Peyer's patch (tissue), 4 donors: ENCODE measurements at regions not wholly inside any gene's neighbourhood (a gene's known extent, or its start where the extent isn't known, plus 50 kb on each side); places are given as distances from the start of the nearest gene placed in this dataset.
"Not testable (repeated sequence)": the region's sequence is repeated elsewhere in the genome, so short reads cannot be mapped to it uniquely, and the experiment has no call there.

Experiments
- POLR2A ChIP-seq, 2 donors: fragments of 450-650 bp; IDR thresholded peaks; one replicate each; pipeline ENCODE4 v1.5.1; 2017; ENCODE audit warnings: antibody characterized with exemption in 2 of 2, mild to moderate bottlenecking in 2 of 2, moderate library complexity in 2 of 2
- TF ChIP-seq, protein P1 (sequence below), 6 experiments: fragments of 450-650 bp in 4 of 6; fragments of 200-600 bp in 2 of 6; sonication (generic) in 1 of 6; IDR thresholded peaks; one replicate each; pipeline ENCODE4 v1.5.1; 2017 to 2019; ENCODE audit warnings: antibody characterized with exemption in 6 of 6, mild to moderate bottlenecking in 3 of 6, moderate library complexity in 1 of 6

DNA sequence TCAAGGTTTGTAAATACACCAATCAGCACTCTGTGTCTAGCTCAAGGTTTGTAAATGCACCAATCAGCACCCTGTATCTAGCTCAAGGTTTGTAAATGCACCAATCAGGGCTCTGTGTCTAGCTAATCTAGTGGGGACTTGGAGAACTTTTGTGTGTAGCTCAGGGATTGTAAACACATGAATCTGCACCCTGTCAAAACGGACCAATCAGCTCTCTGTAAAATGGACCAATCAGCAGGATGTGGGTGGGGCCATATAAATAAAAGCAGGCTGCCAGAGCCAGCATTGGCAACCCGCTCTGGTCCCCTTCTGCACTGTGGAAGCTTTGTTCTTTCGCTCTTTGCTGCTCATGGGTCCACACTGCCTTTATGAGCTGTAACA lies 109.3 kb upstream of the RASGEF1B start:
- TF ChIP-seq, protein P1, sequence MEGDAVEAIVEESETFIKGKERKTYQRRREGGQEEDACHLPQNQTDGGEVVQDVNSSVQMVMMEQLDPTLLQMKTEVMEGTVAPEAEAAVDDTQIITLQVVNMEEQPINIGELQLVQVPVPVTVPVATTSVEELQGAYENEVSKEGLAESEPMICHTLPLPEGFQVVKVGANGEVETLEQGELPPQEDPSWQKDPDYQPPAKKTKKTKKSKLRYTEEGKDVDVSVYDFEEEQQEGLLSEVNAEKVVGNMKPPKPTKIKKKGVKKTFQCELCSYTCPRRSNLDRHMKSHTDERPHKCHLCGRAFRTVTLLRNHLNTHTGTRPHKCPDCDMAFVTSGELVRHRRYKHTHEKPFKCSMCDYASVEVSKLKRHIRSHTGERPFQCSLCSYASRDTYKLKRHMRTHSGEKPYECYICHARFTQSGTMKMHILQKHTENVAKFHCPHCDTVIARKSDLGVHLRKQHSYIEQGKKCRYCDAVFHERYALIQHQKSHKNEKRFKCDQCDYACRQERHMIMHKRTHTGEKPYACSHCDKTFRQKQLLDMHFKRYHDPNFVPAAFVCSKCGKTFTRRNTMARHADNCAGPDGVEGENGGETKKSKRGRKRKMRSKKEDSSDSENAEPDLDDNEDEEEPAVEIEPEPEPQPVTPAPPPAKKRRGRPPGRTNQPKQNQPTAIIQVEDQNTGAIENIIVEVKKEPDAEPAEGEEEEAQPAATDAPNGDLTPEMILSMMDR (IDR thresholded peaks at IDR 0.05) = not testable (repeated sequence)
- TF ChIP-seq POLR2A (IDR thresholded peaks at IDR 0.05) = not testable (repeated sequence)
